ENCODE measurements at regions not wholly inside any gene's neighbourhood (a gene's known extent, or its start where the extent isn't known, plus 50 kb on each side); places are given as distances from the start of the nearest gene placed in this dataset.

DNA sequence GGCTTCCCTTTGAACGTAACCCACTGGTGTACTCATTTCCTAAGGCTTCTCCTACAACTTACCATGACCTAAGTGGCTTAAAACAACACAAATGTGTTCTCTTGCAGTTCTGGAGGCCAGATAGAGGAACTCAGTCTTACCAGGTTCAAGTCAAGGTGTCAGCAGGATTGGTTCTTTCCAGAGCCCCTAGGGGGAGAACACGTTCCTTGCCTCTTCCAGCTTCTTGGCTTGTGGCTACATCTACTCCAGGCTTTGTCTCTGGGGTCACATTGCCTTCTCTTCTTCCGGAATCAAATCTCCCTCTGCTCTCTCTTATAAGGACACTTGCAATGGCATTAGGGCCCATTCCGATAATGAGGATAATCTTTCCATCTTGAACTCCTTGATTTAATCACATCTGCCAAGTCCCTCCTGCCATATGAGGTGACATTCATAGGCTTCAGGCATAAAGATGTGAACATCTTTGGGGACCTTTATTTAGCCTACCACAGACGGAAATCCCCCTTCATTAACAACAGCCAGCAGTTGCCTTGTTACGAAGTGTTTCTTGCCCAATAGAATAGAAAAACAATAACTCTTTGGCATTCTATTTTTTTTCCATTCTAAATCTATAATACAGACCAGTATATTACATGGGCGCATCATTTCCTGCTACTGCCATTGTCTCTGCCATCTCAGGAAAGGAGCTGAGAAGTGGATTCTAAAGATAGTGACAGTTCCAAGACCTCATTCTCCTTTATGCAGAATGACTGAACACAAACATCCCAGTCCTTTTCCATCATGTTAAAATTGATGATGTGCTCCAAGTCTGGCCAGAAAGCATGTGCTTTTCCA is 362.0 kb downstream of the ZNF521 start:
- no peaks in the 10 kb centered on the region for H3K36me3 ChIP-seq (ENCODE audit: control insufficient read depth, insufficient read depth, low read length)
- 100% methylated on average over 1 of the region's 7 CpGs for WGBS (ENCODE audit: insufficient coverage, low lambda C conversion rate)
- H3K27ac ChIP-seq (ENCODE audit: low read length) = peak overlapping the region; percentile 77
- peak in 1 of 2 donors; percentile 9 for DNase-seq
- H3K27me3 ChIP-seq (ENCODE audit: control insufficient read depth, insufficient read depth, low read length) = no peaks in the 10 kb centered on the region
- H3K9me3 ChIP-seq (ENCODE audit: control insufficient read depth, low read depth, low read length) = no peaks in the 10 kb centered on the region
- H3K4me1 ChIP-seq (ENCODE audit: control insufficient read depth, insufficient read depth, low read length) = peaks cover 24% of the 10 kb centered on the region
- H3K4me3 ChIP-seq (ENCODE audit: low read length) = no peak overlapping the region

DNA sequence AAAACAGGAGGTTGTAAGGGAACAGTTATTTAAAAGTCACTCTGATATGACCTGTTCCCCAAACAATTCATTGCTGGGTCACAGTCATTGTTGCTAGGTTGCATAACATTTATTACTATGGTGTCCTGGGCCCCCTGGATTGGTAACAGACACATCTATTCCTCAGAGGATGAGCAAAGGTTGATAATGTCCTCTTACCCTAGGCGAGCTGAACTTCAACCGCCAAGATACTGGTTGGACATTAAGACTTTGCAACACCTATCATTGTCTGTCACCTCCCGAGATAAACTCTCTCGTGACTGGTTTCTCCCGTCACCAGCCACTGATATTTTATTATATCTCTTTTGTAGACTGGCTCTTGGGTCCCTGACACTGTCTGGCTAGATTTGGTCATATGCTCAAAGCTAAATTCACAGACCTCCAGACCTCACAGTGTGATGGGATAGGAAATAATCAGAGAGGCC is 361.3 kb downstream of the ZNF521 start:
- peak; percentile 78 to 90 for DNase-seq
- H3K9me3 ChIP-seq (ENCODE audit: control insufficient read depth, low read depth, low read length) = no peaks in the 10 kb centered on the region
- H3K4me3 ChIP-seq (ENCODE audit: low read length) = no peak overlapping the region
- WGBS (ENCODE audit: insufficient coverage, low lambda C conversion rate) = no CpG with 5 or more reads among the region's 5 CpGs
- no peaks in the 10 kb centered on the region for H3K36me3 ChIP-seq (ENCODE audit: control insufficient read depth, insufficient read depth, low read length)
- H3K4me1 ChIP-seq (ENCODE audit: control insufficient read depth, insufficient read depth, low read length) = peaks cover 24% of the 10 kb centered on the region
- H3K27me3 ChIP-seq (ENCODE audit: control insufficient read depth, insufficient read depth, low read length) = no peaks in the 10 kb centered on the region
- H3K27ac ChIP-seq (ENCODE audit: low read length) = peak overlapping the region; percentile 77

DNA sequence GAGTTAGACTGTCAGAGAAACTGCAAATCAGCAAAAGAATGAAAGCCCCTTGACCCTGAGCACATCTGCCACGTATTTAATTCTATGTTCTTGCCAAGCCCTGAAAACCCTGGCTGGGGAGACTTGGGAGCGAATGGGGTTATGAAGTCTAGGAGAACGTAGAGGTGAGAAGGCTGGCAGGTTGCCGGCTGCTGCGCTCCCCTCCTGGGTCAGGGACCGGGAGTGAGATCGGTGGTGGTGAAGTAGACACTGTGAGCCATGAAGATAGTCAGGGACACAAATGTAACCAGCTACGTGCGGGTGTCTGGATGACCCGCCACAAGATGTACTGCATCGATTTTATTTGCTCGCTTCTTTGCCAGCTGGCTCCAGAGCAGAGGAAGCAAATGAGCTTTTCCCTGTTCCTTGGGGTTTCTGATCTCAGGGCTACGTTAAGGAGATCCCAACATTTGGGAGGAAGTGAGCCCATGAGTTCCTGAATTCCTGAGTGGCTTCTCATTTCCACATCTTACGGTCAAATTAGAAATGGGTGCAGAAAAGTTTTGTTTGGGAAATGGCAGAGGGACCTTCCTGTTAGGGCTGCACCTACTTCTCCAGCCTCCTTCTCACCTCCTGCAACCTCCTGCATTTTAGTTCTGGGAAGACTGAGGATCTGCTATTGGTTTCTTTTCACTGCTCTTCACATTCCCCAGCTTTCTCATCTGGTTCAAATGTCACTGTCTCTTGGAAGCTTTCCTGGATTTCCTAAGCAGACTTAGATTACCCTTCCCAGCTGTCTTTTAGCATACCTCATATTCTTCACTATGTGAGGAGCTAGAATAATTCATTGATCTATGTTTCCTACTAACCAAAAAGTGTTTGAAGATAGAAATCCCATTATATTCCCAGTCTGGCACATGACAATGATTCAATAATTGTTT is 360.6 kb downstream of the ZNF521 start:
- DNase-seq = no peak
- no peaks in the 10 kb centered on the region for H3K27me3 ChIP-seq (ENCODE audit: control insufficient read depth, insufficient read depth, low read length)
- 100% methylated on average over 1 of the region's 14 CpGs for WGBS (ENCODE audit: insufficient coverage, low lambda C conversion rate)
- peak overlapping the region; percentile 77 for H3K27ac ChIP-seq (ENCODE audit: low read length)
- no peaks in the 10 kb centered on the region for H3K9me3 ChIP-seq (ENCODE audit: control insufficient read depth, low read depth, low read length)
- peaks cover 24% of the 10 kb centered on the region for H3K4me1 ChIP-seq (ENCODE audit: control insufficient read depth, insufficient read depth, low read length)
- no peak overlapping the region for H3K4me3 ChIP-seq (ENCODE audit: low read length)
- H3K36me3 ChIP-seq (ENCODE audit: control insufficient read depth, insufficient read depth, low read length) = no peaks in the 10 kb centered on the region

DNA sequence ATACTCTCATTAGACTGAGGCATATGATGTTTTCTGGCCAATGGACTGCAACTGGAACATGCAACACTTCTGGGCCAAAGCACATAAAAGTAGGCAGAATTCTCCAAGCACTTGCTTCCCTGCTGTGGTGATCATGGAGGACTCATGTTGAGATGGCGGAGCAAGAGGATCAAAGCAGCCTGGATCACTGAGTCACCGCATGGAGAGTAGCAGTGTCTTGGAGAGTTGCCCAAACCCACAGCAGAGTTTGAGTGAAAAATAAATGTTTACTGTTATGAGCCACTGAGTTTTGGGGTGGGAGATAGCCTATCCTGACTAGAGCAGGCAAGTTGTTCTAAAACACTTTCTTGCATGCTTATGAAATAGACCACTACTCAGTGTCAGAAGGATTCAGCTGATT is 359.5 kb downstream of the ZNF521 start:
- no CpG with 5 or more reads among the region's 2 CpGs for WGBS (ENCODE audit: insufficient coverage, low lambda C conversion rate)
- Histone ChIP-seq H3K27ac (ENCODE audit: low read length) (no peak overlapping the region), H3K4me3 (ENCODE audit: low read length) (no peak overlapping the region), H3K27me3 (ENCODE audit: control insufficient read depth, insufficient read depth, low read length) (no peaks in the 10 kb centered on the region), H3K4me1 (ENCODE audit: control insufficient read depth, insufficient read depth, low read length) (peaks cover 24% of the 10 kb centered on the region), H3K36me3 (ENCODE audit: control insufficient read depth, insufficient read depth, low read length) (no peaks in the 10 kb centered on the region), H3K9me3 (ENCODE audit: control insufficient read depth, low read depth, low read length) (no peaks in the 10 kb centered on the region)
- DNase-seq = no peak

DNA sequence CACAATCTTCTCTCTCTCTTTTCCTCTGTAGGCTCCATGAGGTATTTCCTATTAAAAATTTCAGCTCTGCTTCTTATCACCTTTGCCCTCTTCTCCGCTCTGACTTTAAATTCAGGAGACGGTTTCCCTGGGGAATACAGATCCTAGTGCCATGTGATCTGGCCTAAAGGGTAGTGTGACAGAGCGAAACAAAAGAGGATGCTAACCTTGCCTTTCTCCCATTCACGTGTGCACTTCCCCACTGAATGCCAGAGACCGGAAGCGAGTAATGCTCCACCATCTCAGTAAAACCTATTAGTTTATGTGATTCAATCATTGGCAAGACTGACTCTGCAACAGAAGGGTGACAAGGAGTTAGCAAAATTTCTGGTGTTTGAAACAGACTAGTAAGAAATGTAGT is 358.3 kb downstream of the ZNF521 start:
- H3K27ac ChIP-seq (ENCODE audit: low read length) = no peak overlapping the region
- peaks cover 23% of the 10 kb centered on the region for H3K4me1 ChIP-seq (ENCODE audit: control insufficient read depth, insufficient read depth, low read length)
- no peak overlapping the region for H3K4me3 ChIP-seq (ENCODE audit: low read length)
- no CpG with 5 or more reads among the region's 6 CpGs for WGBS (ENCODE audit: insufficient coverage, low lambda C conversion rate)
- no peaks in the 10 kb centered on the region for H3K9me3 ChIP-seq (ENCODE audit: control insufficient read depth, low read depth, low read length)
- no peaks in the 10 kb centered on the region for H3K27me3 ChIP-seq (ENCODE audit: control insufficient read depth, insufficient read depth, low read length)
- no peaks in the 10 kb centered on the region for H3K36me3 ChIP-seq (ENCODE audit: control insufficient read depth, insufficient read depth, low read length)
- no peak for DNase-seq

DNA sequence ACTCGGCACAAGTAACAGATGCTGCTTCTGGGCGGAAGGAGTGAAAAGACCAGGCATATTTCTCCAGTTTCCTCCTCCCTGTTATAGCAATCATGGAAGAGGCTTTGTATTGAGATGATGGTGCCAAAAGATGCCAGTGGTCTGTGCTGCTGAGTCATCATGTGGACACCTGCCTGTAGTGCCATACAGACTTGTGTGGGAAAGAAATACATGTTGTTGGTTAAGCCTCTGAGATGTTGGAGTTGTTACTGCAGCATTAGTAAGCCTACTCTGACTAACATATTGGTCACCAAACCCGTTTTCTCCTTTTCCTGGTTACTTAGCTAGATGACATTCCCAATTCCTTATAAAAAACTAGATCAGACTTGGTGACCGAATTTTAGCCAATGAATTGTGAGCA is 356.9 kb downstream of the ZNF521 start:
- Histone ChIP-seq H3K9me3 (ENCODE audit: control insufficient read depth, low read depth, low read length) (peaks cover 4% of the 10 kb centered on the region), H3K4me1 (ENCODE audit: control insufficient read depth, insufficient read depth, low read length) (peaks cover 14% of the 10 kb centered on the region), H3K4me3 (ENCODE audit: low read length) (no peak overlapping the region), H3K36me3 (ENCODE audit: control insufficient read depth, insufficient read depth, low read length) (no peaks in the 10 kb centered on the region), H3K27me3 (ENCODE audit: control insufficient read depth, insufficient read depth, low read length) (no peaks in the 10 kb centered on the region), H3K27ac (ENCODE audit: low read length) (no peak overlapping the region)
- WGBS (ENCODE audit: insufficient coverage, low lambda C conversion rate) = no CpG with 5 or more reads among the region's 4 CpGs
- DNase-seq = no peak

DNA sequence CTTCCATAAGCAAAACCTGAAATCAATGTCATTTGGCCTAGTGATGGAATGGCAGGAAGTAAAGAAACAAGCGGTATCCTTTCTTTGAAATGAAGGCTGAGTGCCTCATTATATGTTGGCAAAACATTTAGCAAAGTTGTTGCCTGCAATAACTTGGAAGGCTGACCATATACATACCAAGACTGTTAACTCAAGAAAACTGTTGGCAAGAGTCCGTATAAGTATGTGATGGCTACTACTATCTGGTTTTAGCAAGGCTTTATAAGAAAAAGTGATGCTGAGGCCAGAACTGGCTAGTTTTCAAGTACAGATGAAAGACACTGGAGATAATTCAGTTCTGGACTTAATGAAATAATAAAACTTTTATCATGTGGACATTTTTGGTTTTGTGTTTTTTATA is 356.2 kb downstream of the ZNF521 start:
- H3K4me1 ChIP-seq (ENCODE audit: control insufficient read depth, insufficient read depth, low read length) = peaks cover 10% of the 10 kb centered on the region
- H3K27ac ChIP-seq (ENCODE audit: low read length) = no peak overlapping the region
- no CpG with 5 or more reads among the region's 2 CpGs for whole genome bisulfite sequencing (ENCODE audit: insufficient coverage, low lambda C conversion rate)
- DNase-seq = no peak
- no peaks in the 10 kb centered on the region for H3K36me3 ChIP-seq (ENCODE audit: control insufficient read depth, insufficient read depth, low read length)
- peaks cover 4% of the 10 kb centered on the region for H3K9me3 ChIP-seq (ENCODE audit: control insufficient read depth, low read depth, low read length)
- H3K27me3 ChIP-seq (ENCODE audit: control insufficient read depth, insufficient read depth, low read length) = no peaks in the 10 kb centered on the region
- H3K4me3 ChIP-seq (ENCODE audit: low read length) = no peak overlapping the region

DNA sequence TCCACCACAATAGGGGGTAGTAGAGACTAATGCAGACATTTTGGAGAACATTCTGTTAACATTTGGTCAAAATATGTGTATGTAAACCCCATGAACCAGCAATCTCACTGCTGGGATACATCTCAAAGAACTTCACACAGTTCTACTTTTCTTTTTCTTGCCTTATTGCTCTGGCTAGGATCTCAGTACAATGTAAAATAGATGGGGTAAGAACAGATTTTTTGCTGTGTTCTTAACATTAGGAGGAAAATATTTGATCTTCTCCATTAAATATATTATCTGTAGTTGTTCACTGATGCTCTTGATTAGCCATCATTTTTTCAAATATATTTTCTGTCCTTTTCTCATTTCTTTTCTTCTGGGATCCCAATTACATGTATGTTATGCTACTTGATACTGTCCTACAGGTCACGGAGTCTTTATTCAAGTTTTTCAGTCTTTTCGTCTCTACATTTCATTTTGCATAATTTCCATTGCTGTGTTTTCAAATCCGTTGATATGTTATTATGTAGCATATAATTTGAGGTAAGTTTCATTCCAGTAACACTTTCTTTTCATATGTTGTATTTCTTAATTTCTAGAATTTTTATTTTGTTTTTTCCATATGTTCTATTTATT is 352.2 kb downstream of the ZNF521 start:
- no peak overlapping the region for H3K4me3 ChIP-seq (ENCODE audit: low read length)
- DNase-seq = no peak
- H3K4me1 ChIP-seq (ENCODE audit: control insufficient read depth, insufficient read depth, low read length) = no peaks in the 10 kb centered on the region
- H3K36me3 ChIP-seq (ENCODE audit: control insufficient read depth, insufficient read depth, low read length) = no peaks in the 10 kb centered on the region
- no peak overlapping the region for H3K27ac ChIP-seq (ENCODE audit: low read length)
- peaks cover 4% of the 10 kb centered on the region for H3K9me3 ChIP-seq (ENCODE audit: control insufficient read depth, low read depth, low read length)
- WGBS (ENCODE audit: insufficient coverage, low lambda C conversion rate) = 100% methylated on average over 3 of the region's 3 CpGs
- no peaks in the 10 kb centered on the region for H3K27me3 ChIP-seq (ENCODE audit: control insufficient read depth, insufficient read depth, low read length)

DNA sequence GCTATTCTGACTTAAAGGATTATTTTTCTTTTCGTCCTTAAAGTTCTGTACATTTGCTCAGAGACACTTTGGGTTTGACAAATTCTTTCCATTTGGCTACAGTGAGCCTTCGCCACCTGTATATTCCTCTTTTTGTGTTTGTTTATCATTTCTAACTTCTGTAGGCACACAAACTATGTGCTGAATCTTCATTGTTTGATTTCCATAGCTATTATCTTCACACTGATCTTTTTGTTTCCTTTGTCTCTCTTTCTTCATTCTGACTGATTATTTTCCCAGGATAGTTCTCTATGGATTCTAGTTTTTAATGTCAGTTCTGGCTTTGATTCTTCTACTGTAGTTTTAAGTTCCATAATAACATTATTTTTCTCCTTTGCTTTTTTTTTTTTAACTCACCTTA is 350.2 kb downstream of the ZNF521 start:
- Histone ChIP-seq H3K4me3 (ENCODE audit: low read length) (no peak overlapping the region), H3K27me3 (ENCODE audit: control insufficient read depth, insufficient read depth, low read length) (no peaks in the 10 kb centered on the region), H3K36me3 (ENCODE audit: control insufficient read depth, insufficient read depth, low read length) (no peaks in the 10 kb centered on the region), H3K27ac (ENCODE audit: low read length) (no peak overlapping the region), H3K9me3 (ENCODE audit: control insufficient read depth, low read depth, low read length) (peaks cover 4% of the 10 kb centered on the region), H3K4me1 (ENCODE audit: control insufficient read depth, insufficient read depth, low read length) (peaks cover 4% of the 10 kb centered on the region)
- WGBS (ENCODE audit: insufficient coverage, low lambda C conversion rate) = 94% methylated on average over 2 of the region's 2 CpGs
- DNase-seq = no peak
